ENCODE measurements at regions not wholly inside any gene's neighbourhood (a gene's known extent, or its start where the extent isn't known, plus 50 kb on each side); places are given as distances from the start of the nearest gene placed in this dataset.

- TF ChIP-seq CTCF (IDR thresholded peaks at IDR 0.05 in 8 of 11, conservative IDR thresholded peaks at IDR 0.05 in 3 of 11) (no peak), POLR2A (IDR thresholded peaks at IDR 0.05) (no peak)
These were observed 87.0 kb downstream of the OR2B2 start for GRCh38 chr6:27825025-27825793.
